Neural cell (in vitro differentiated cells): ENCODE measurements at regions not wholly inside any gene's neighbourhood (a gene's known extent, or its start where the extent isn't known, plus 50 kb on each side); places are given as distances from the start of the nearest gene placed in this dataset.
A peak's percentile ranks its signal among the peaks of the same experiment; 100 is the strongest.

Source experiments
- H2AFZ ChIP-seq: fragments of 200-600, 300-800 bp; sonication (generic), shearing (Covaris generic); 2 replicates; pipeline ENCODE4 v1.6.0; 2014; ENCODE audit warnings: low read depth, mild to moderate bottlenecking, antibody characterized with exemption, low read length, moderate library complexity
- H3F3A ChIP-seq: fragments of 200-600 bp; shearing (Covaris generic); 2 replicates; pipeline ENCODE4 v1.6.1; 2016; ENCODE audit warnings: mild to moderate bottlenecking, moderate library complexity, mixed read lengths, antibody characterized with exemption, low read length; ENCODE audit not compliant: insufficient read depth, poor library complexity, severe bottlenecking
- H3K27ac ChIP-seq: fragments of 200-600, 300-800 bp; sonication (generic), shearing (Covaris generic); 2 replicates; pipeline ENCODE4 v1.5.1; 2014; ENCODE audit warnings: mild to moderate bottlenecking, low read length, moderate library complexity
- H3K27me3 ChIP-seq: fragments of 300-800, 200-600 bp; sonication (generic), shearing (Covaris generic); 2 replicates; pipeline ENCODE4 v1.6.0; 2014; ENCODE audit warnings: mild to moderate bottlenecking, low read depth, low read length, moderate library complexity; ENCODE audit not compliant: insufficient read depth
- H3K36me3 ChIP-seq: fragments of 300-800, 200-600 bp; sonication (generic), shearing (Covaris generic); 2 replicates; pipeline ENCODE4 v1.5.1; 2014; ENCODE audit warnings: mild to moderate bottlenecking, antibody characterized with exemption, low read length, moderate library complexity; ENCODE audit not compliant: insufficient read depth
- H3K4me2 ChIP-seq: fragments of 300-800, 200-600 bp; sonication (generic), shearing (Covaris generic); 2 replicates; pipeline ENCODE4 v1.6.0; 2014; ENCODE audit warnings: mild to moderate bottlenecking, low read length
- H3K4me3 ChIP-seq: fragments of 300-800, 200-600 bp; sonication (generic), shearing (Covaris generic); 2 replicates; pipeline ENCODE4 v1.5.1; 2014; ENCODE audit warnings: mild to moderate bottlenecking, low read length, moderate library complexity
- H3K79me2 ChIP-seq: fragments of 200-600 bp; shearing (Covaris generic); replicated peaks from 2 replicates; pipeline ENCODE4 v1.6.0; 2014; ENCODE audit warnings: mild to moderate bottlenecking, low read length, moderate library complexity; ENCODE audit not compliant: insufficient read depth
- H3K9ac ChIP-seq: fragments of 300-800, 200-600 bp; sonication (generic), shearing (Covaris generic); 2 replicates; pipeline ENCODE4 v1.6.1; 2016; ENCODE audit warnings: mild to moderate bottlenecking, low read length, mixed read lengths
- H3K9me2 ChIP-seq: fragments of 200-600 bp; shearing (Covaris generic); 2 replicates; pipeline ENCODE4 v1.6.1; 2016; ENCODE audit warnings: mild to moderate bottlenecking, low read length, mixed read lengths; ENCODE audit not compliant: insufficient read depth
- H3K9me3 ChIP-seq: fragments of 200-600, 300-800 bp; sonication (generic), shearing (Covaris generic); 2 replicates; pipeline ENCODE4 v1.6.1; 2016; ENCODE audit warnings: mild to moderate bottlenecking, mixed run types, low read length, moderate library complexity, mixed read lengths
- H4K20me1 ChIP-seq: fragments of 200-600 bp; shearing (Covaris generic); 2 replicates; pipeline ENCODE4 v1.6.1; 2016; ENCODE audit warnings: mild to moderate bottlenecking, mixed run types; ENCODE audit not compliant: insufficient read depth
- CTCF ChIP-seq: fragments of 450-650 bp; IDR thresholded peaks from 2 replicates; pipeline ENCODE4 v1.5.1; 2014; ENCODE audit warnings: antibody characterized with exemption, mild to moderate bottlenecking, moderate library complexity; ENCODE audit not compliant: poor library complexity, severe bottlenecking
- EP300 ChIP-seq: fragments of 450-650 bp; conservative IDR thresholded peaks from 2 replicates; pipeline ENCODE4 v1.6.1; 2014; ENCODE audit warnings: antibody characterized with exemption, mild to moderate bottlenecking, moderate library complexity; ENCODE audit not compliant: poor library complexity, severe bottlenecking
- EZH2 ChIP-seq: fragments of 200-600, 300-800 bp; shearing (Covaris generic), sonication (generic); IDR thresholded peaks from 2 replicates; pipeline ENCODE4 v1.6.1; 2014; ENCODE audit warnings: antibody characterized with exemption, low read length, borderline replicate concordance, mild to moderate bottlenecking; ENCODE audit not compliant: insufficient read depth, poor library complexity, severe bottlenecking
- MXI1 ChIP-seq: fragments of 450-650 bp; conservative IDR thresholded peaks from 2 replicates; pipeline ENCODE4 v1.6.1; 2014; ENCODE audit warnings: antibody characterized with exemption, mild to moderate bottlenecking; ENCODE audit not compliant: poor library complexity, severe bottlenecking
- POLR2AphosphoS5 ChIP-seq: IDR thresholded peaks from 2 replicates; pipeline ENCODE4 v1.6.1; 2012
- RAD21 ChIP-seq: fragments of 450-650 bp; conservative IDR thresholded peaks from 2 replicates; pipeline ENCODE4 v1.6.1; 2014; ENCODE audit warnings: antibody characterized with exemption, mild to moderate bottlenecking, moderate library complexity
- REST ChIP-seq: IDR thresholded peaks from 2 replicates; pipeline ENCODE4 v1.6.1; 2012; ENCODE audit warnings: borderline replicate concordance
- SMC3 ChIP-seq: fragments of 450-650 bp; conservative IDR thresholded peaks from 2 replicates; pipeline ENCODE4 v1.6.1; 2014; ENCODE audit warnings: antibody characterized with exemption, mild to moderate bottlenecking, moderate library complexity; ENCODE audit not compliant: poor library complexity
- TAF1 ChIP-seq: IDR thresholded peaks from 2 replicates; pipeline ENCODE4 v1.6.1; 2012; ENCODE audit warnings: low read depth

- Histone ChIP-seq H3K9ac (no peak overlapping the region), H3F3A (no peaks in the 10 kb centered on the region), H3K4me3 (no peak overlapping the region), H3K4me2 (no peak overlapping the region), H3K27ac (no peak overlapping the region), H2AFZ (no peak overlapping the region), H3K9me2 (no peaks in the 10 kb centered on the region), H3K27me3 (no peaks in the 10 kb centered on the region), H3K9me3 (no peaks in the 10 kb centered on the region), H3K36me3 (no peaks in the 10 kb centered on the region), H3K79me2 (no peaks in the 10 kb centered on the region), H4K20me1 (no peaks in the 10 kb centered on the region)
- TF ChIP-seq CTCF (no peak), POLR2AphosphoS5 (peak; percentile 20)
Observed at GRCh38 chr6:147974376-147974775, 368.3 kb upstream of the SASH1 start.

GRCh38 chr6:147977851-147978465 lies 364.7 kb upstream of the SASH1 start:
- no peak overlapping the region for H3K4me3 ChIP-seq
- TF ChIP-seq TAF1 (no peak), EP300 (no peak), CTCF (no peak), REST (no peak), SMC3 (no peak), RAD21 (no peak), MXI1 (no peak), EZH2 (no peak), POLR2AphosphoS5 (no peak)
- no peaks in the 10 kb centered on the region for H3K27me3 ChIP-seq
- H3K4me2 ChIP-seq: no peak overlapping the region
- no peaks in the 10 kb centered on the region for H3K79me2 ChIP-seq
- no peaks in the 10 kb centered on the region for H3F3A ChIP-seq
- no peaks in the 10 kb centered on the region for H4K20me1 ChIP-seq
- no peak overlapping the region for H3K9ac ChIP-seq
- H3K9me2 ChIP-seq: no peaks in the 10 kb centered on the region
- H2AFZ ChIP-seq: no peak overlapping the region
- H3K9me3 ChIP-seq: no peaks in the 10 kb centered on the region
- no peak overlapping the region for H3K27ac ChIP-seq
- H3K36me3 ChIP-seq: no peaks in the 10 kb centered on the region
